GM18520 (cell line): ENCODE measurements at regions not wholly inside any gene's neighbourhood (a gene's known extent, or its start where the extent isn't known, plus 50 kb on each side); places are given as distances from the start of the nearest gene placed in this dataset.

Experiments
- ATAC-seq: cut with Tn5 transposase; IDR thresholded peaks from one replicate; pipeline ENCODE4 v1.9.1; 2021; ENCODE audit not compliant: unreplicated experiment

- ATAC-seq = no peak
These were observed 52.5 kb upstream of the CCN2 start for GRCh38 chr6:132003516-132004178.
